T-helper 2 cell treated with Interferon-gamma antibody and Interleukin-4, amounts not matched to agents 5 μg/mL and 100 μg/mL, for 36 hours (primary cell): ENCODE measurements at regions not wholly inside any gene's neighbourhood (a gene's known extent, or its start where the extent isn't known, plus 50 kb on each side); places are given as distances from the start of the nearest gene placed in this dataset.

Experiments
- DNase-seq: peaks from one replicate; pipeline ENCODE4 v3.0.0; 2021; ENCODE audit warnings: low spot score
- H3K27ac Mint-ChIP-seq: one replicate; pipeline ENCODE4 v1.8.0; 2021; ENCODE audit warnings: mild to moderate bottlenecking, mixed read lengths
- H3K27me3 Mint-ChIP-seq: one replicate; pipeline ENCODE4 v1.8.0; 2021; ENCODE audit warnings: low read depth, mixed read lengths
- H3K36me3 Mint-ChIP-seq: one replicate; pipeline ENCODE4 v1.8.0; 2021; ENCODE audit warnings: low read depth, mixed read lengths
- H3K4me1 Mint-ChIP-seq: one replicate; pipeline ENCODE4 v1.8.0; 2021; ENCODE audit warnings: low read depth, mixed read lengths
- H3K4me3 Mint-ChIP-seq: one replicate; pipeline ENCODE4 v1.8.0; 2022; ENCODE audit warnings: mild to moderate bottlenecking, moderate library complexity, mixed read lengths
- H3K9me3 Mint-ChIP-seq: one replicate; pipeline ENCODE4 v1.8.0; 2021; ENCODE audit warnings: mixed read lengths

DNA sequence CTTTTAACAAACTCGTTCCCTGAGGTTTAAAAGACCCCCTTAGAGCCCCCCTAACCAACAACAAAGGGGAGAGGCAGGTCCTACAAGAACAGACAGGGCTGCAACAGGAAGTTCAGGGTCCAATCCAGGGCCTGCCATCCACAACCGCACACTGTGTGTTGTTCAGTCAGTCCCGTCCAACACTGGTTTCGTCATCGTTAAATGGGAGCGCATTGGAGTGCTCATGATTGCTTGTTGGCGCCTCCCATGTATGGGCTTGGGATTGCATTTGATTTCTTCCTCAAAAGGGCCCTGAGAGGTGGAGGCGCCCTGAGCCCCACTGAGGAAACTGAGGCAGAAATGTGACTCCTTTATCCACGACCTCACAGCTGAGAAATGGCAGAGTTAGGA lies 174.1 kb downstream of the MN1 start:
- H3K36me3 Mint-ChIP-seq: no peaks in the 10 kb centered on the region

GRCh38 chr22:27627901-27628300 lies 173.7 kb downstream of the MN1 start:
- no peak overlapping the region for H3K4me3 Mint-ChIP-seq
- H3K27ac Mint-ChIP-seq: no peak overlapping the region
- H3K27me3 Mint-ChIP-seq: no peaks in the 10 kb centered on the region
- no peaks in the 10 kb centered on the region for H3K9me3 Mint-ChIP-seq
- no peaks in the 10 kb centered on the region for H3K36me3 Mint-ChIP-seq
- no peak for DNase-seq
- H3K4me1 Mint-ChIP-seq: no peaks in the 10 kb centered on the region

More for the DNA sequence above, 174.1 kb downstream of the MN1 start:
- Mint-ChIP-seq H3K9me3 (no peaks in the 10 kb centered on the region), H3K4me1 (no peaks in the 10 kb centered on the region), H3K27me3 (no peaks in the 10 kb centered on the region), H3K27ac (no peak overlapping the region), H3K4me3 (no peak overlapping the region)
- DNase-seq: no peak

GRCh38 chr22:27628341-27628740 lies 173.2 kb downstream of the MN1 start:
- no peak for DNase-seq
- Mint-ChIP-seq H3K36me3 (no peaks in the 10 kb centered on the region), H3K4me3 (no peak overlapping the region), H3K4me1 (no peaks in the 10 kb centered on the region), H3K9me3 (no peaks in the 10 kb centered on the region), H3K27me3 (no peaks in the 10 kb centered on the region), H3K27ac (no peak overlapping the region)

GRCh38 chr22:27628891-27629631 lies 172.5 kb downstream of the MN1 start:
- Mint-ChIP-seq H3K27ac (no peak overlapping the region), H3K4me3 (no peak overlapping the region), H3K27me3 (no peaks in the 10 kb centered on the region), H3K4me1 (no peaks in the 10 kb centered on the region), H3K9me3 (no peaks in the 10 kb centered on the region), H3K36me3 (no peaks in the 10 kb centered on the region)
- DNase-seq: no peak

- H3K27me3 Mint-ChIP-seq: no peaks in the 10 kb centered on the region
- H3K9me3 Mint-ChIP-seq: no peaks in the 10 kb centered on the region
- DNase-seq: no peak
- no peaks in the 10 kb centered on the region for H3K4me1 Mint-ChIP-seq
- H3K27ac Mint-ChIP-seq: no peak overlapping the region
- H3K4me3 Mint-ChIP-seq: no peak overlapping the region
- H3K36me3 Mint-ChIP-seq: no peaks in the 10 kb centered on the region
These were observed 171.5 kb downstream of the MN1 start for GRCh38 chr22:27629908-27630673.

GRCh38 chr22:27630754-27631153 lies 170.8 kb downstream of the MN1 start:
- DNase-seq: no peak
- H3K9me3 Mint-ChIP-seq: no peaks in the 10 kb centered on the region
- no peaks in the 10 kb centered on the region for H3K27me3 Mint-ChIP-seq
- no peak overlapping the region for H3K4me3 Mint-ChIP-seq
- H3K27ac Mint-ChIP-seq: no peak overlapping the region
- H3K36me3 Mint-ChIP-seq: no peaks in the 10 kb centered on the region
- no peaks in the 10 kb centered on the region for H3K4me1 Mint-ChIP-seq

DNA sequence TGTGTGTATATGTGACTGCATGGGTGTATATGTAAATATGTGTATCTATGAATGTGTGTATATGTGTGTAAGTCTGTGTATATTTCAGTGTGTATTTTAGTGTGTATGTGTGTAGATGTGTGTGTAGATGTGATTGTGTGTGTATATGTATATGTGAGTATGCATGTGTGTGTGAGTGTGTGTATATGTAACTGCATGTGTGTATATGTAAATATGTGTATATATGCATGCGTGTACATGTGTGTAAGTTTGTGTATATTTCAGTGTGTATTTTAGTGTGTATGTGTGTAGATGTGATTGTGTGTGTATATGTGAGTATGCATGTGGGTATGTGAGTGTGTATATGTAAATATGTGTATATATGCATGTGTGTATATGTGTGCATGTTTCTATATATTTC lies 169.9 kb downstream of the MN1 start:
- Mint-ChIP-seq H3K36me3 (no peaks in the 10 kb centered on the region), H3K9me3 (no peaks in the 10 kb centered on the region), H3K27me3 (no peaks in the 10 kb centered on the region), H3K27ac (no peak overlapping the region), H3K4me1 (no peaks in the 10 kb centered on the region), H3K4me3 (no peak overlapping the region)
- DNase-seq: no peak

- H3K4me3 Mint-ChIP-seq: no peak overlapping the region
- H3K4me1 Mint-ChIP-seq: no peaks in the 10 kb centered on the region
- H3K9me3 Mint-ChIP-seq: no peaks in the 10 kb centered on the region
- no peak for DNase-seq
- no peak overlapping the region for H3K27ac Mint-ChIP-seq
- no peaks in the 10 kb centered on the region for H3K27me3 Mint-ChIP-seq
- H3K36me3 Mint-ChIP-seq: no peaks in the 10 kb centered on the region
These were observed 168.9 kb downstream of the MN1 start for GRCh38 chr22:27632451-27633295.

DNA sequence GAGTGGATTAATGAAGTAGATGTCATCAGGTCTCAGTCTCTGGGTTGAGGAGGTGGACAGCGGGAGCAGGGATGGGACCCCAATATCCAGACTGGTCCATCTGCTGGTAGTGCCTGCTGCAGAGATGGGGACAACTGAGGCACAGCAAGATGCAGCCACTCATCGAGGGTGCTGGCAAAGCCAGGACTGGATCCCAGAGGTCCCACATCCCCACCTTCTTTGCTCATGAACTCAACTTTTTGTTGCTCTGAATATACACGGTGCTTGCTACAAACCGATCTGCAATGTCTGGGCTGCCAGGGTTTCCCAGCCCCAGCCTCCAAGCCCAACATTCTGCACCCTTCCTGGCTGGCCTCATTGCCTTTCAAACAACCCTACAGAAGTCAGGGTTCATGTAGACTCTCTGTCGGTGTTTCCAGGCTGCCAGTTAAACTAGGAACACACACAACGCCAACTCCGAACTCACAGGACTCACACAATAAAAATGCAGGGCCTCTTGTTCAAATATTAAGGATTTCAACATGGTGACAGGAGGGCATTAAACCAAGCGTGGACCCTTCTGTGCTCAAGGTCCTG lies 168.2 kb downstream of the MN1 start:
- Mint-ChIP-seq H3K9me3 (no peaks in the 10 kb centered on the region), H3K4me1 (no peaks in the 10 kb centered on the region)
- no peak for DNase-seq

DNA sequence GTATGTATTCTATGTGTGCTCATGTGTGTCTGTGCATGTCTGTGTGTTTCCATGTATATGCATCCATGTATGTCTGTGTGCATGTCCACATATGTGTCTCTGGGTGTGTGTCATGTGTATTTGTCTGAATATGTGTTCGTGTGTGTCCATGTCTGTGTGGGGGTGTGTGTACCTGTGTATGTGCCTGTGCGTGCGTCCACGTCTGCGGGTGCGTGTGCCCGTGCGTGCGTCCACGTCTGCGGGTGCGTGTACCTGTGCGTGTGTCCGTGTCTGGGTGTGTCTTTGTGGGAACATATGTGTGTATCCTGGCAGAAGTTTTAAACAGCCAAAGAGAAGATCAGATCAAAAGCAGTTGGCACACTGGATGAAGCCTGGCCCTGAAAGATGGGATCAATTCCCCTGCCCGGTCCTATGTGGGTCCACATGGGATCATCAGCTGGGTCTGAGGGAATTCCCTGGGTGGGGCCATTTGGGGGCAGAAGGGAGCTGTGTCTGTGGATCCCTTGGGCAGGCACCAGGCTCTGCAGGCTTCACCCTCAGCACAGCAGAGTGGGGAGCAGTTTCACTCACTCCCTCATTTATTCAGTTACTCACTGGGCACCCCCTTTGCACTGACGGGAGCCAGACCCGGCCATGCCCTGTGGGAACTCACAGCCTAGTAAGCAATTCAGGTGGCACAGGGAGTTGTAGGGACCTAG lies 167.4 kb downstream of the MN1 start:
- no peaks in the 10 kb centered on the region for H3K4me1 Mint-ChIP-seq
- H3K27me3 Mint-ChIP-seq: no peaks in the 10 kb centered on the region
- no peak overlapping the region for H3K4me3 Mint-ChIP-seq

More for the DNA sequence above, 168.2 kb downstream of the MN1 start:
- Mint-ChIP-seq H3K27ac (no peak overlapping the region), H3K36me3 (no peaks in the 10 kb centered on the region), H3K4me3 (no peak overlapping the region), H3K27me3 (no peaks in the 10 kb centered on the region)

GRCh38 chr22:27635435-27635834 lies 166.1 kb downstream of the MN1 start:
- no peaks in the 10 kb centered on the region for H3K36me3 Mint-ChIP-seq
- no peak for DNase-seq
- H3K4me1 Mint-ChIP-seq: no peaks in the 10 kb centered on the region
- H3K4me3 Mint-ChIP-seq: no peak overlapping the region
- no peak overlapping the region for H3K27ac Mint-ChIP-seq
- no peaks in the 10 kb centered on the region for H3K9me3 Mint-ChIP-seq
- no peaks in the 10 kb centered on the region for H3K27me3 Mint-ChIP-seq

More for the DNA sequence above, 167.4 kb downstream of the MN1 start:
- no peak for DNase-seq
- no peaks in the 10 kb centered on the region for H3K9me3 Mint-ChIP-seq
- H3K27ac Mint-ChIP-seq: no peak overlapping the region
- H3K36me3 Mint-ChIP-seq: no peaks in the 10 kb centered on the region

GRCh38 chr22:27635852-27636251 lies 165.7 kb downstream of the MN1 start:
- no peaks in the 10 kb centered on the region for H3K27me3 Mint-ChIP-seq
- H3K4me3 Mint-ChIP-seq: no peak overlapping the region
- H3K27ac Mint-ChIP-seq: no peak overlapping the region
- no peaks in the 10 kb centered on the region for H3K36me3 Mint-ChIP-seq
- no peak for DNase-seq
- H3K4me1 Mint-ChIP-seq: no peaks in the 10 kb centered on the region
- H3K9me3 Mint-ChIP-seq: no peaks in the 10 kb centered on the region

- H3K27me3 Mint-ChIP-seq: no peaks in the 10 kb centered on the region
- no peaks in the 10 kb centered on the region for H3K9me3 Mint-ChIP-seq
- no peak overlapping the region for H3K27ac Mint-ChIP-seq
- H3K36me3 Mint-ChIP-seq: no peaks in the 10 kb centered on the region
- DNase-seq: no peak
- H3K4me1 Mint-ChIP-seq: no peaks in the 10 kb centered on the region
- no peak overlapping the region for H3K4me3 Mint-ChIP-seq
These were observed 164.6 kb downstream of the MN1 start for GRCh38 chr22:27636716-27637508.
